ENCODE measurements at regions not wholly inside any gene's neighbourhood (a gene's known extent, or its start where the extent isn't known, plus 50 kb on each side); places are given as distances from the start of the nearest gene placed in this dataset.

DNA sequence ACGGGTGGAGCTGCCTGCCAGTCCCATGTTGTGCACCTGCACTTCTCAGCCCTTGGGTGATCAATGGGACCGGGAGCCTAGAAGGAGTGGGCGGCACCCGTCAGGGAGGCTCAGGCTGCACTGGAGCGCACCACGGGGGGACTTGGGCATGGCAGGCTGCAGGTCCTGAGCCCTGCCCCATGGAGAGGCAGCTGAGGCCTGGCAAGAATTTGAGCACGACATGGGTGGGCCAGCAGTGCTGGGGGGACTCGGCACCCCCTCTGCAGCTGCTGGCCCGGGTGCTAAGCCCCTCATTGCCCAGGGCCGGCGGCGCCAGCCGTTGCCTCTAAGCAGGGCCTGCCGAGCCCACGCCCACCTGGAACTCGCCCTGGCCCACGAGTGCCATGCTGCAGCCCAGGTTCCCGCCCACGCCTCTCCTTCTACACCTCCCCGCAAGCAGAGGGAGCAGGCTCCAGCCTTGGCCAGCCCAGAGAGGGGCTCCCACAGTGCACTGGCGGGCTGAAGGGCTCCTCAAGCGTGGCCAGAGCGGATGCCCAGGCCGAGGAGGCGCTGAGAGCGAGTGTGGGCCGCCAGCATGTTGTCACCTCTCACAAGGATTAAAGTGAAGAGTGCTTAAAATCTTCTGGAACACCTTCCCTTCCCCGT is 372.0 kb downstream of the ETS1 start:
- Histone ChIP-seq H3K9me3 (no peaks in the 10 kb centered on the region), H3K27ac (no peak overlapping the region), H3K27me3 (replicated peaks; ENCODE audit: insufficient read depth) (no peaks in the 10 kb centered on the region), H3K36me3 (no peaks in the 10 kb centered on the region), H3K4me3 (no peak overlapping the region), H3K4me1 (replicated peaks) (no peaks in the 10 kb centered on the region)
- WGBS = 89% methylated on average over 28 of the region's 28 CpGs
- intact Hi-C loops (cut with DNase I) = no loop called here
- no peak for DNase-seq (ENCODE audit: low spot score)
- TF ChIP-seq POLR2A (IDR thresholded peaks at IDR 0.05) (no peak), POLR2AphosphoS5 (IDR thresholded peaks at IDR 0.05) (no peak), CTCF (IDR thresholded peaks at IDR 0.05) (no peak)

DNA sequence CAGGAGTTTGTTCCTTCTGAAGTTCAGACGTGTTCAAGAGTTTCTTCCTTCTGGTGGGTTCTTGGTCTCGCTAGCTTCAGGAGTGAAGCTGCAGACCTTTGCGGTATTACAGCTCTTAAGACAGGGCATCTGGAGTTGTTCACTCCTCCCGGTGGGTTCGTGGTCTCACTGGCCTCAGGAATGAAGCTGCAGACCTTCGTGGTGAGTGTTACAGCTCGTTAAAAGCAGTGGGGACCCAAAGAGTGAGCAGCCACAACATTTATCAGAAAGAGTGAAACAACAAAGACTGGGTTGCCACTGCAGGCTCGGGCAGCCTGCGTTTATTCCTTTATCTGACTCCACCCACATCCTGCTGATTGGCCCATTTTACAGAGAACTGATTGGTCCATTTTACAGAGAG is 373.1 kb downstream of the ETS1 start:
- Histone ChIP-seq H3K36me3 (no peaks in the 10 kb centered on the region), H3K9me3 (no peaks in the 10 kb centered on the region), H3K4me1 (replicated peaks) (no peaks in the 10 kb centered on the region), H3K27ac (no peak overlapping the region), H3K4me3 (no peak overlapping the region), H3K27me3 (replicated peaks; ENCODE audit: insufficient read depth) (no peaks in the 10 kb centered on the region)
- no peak for DNase-seq (ENCODE audit: low spot score)
- WGBS = 85% methylated on average over 9 of the region's 9 CpGs
- TF ChIP-seq CTCF (IDR thresholded peaks at IDR 0.05) (no peak), POLR2A (IDR thresholded peaks at IDR 0.05) (no peak), POLR2AphosphoS5 (IDR thresholded peaks at IDR 0.05) (no peak)
- intact Hi-C loops (cut with DNase I) = no loop called here

DNA sequence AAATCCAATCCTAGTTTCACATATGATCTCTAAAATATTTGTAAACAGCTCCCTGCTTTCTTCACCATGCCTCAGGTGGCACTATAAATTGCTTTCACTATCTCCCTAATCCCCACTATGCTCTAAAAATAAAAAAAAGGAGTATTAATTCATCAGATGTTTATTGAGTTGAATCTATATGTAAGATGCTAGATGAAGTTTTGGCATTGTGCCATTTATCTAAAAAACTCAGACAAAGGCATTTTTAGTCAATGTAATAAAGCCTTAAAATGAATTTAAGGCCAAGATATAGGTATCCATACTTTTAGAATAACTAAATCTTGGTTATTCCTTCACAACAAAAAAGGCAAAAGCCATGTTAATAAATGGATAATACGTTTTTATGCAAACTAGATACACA is 373.9 kb downstream of the ETS1 start:
- Histone ChIP-seq H3K9me3 (no peaks in the 10 kb centered on the region), H3K36me3 (no peaks in the 10 kb centered on the region), H3K4me3 (no peak overlapping the region), H3K27me3 (replicated peaks; ENCODE audit: insufficient read depth) (no peaks in the 10 kb centered on the region), H3K4me1 (replicated peaks) (no peaks in the 10 kb centered on the region), H3K27ac (no peak overlapping the region)
- 86% methylated on average over 1 of the region's 1 CpG for WGBS
- no peak for TF ChIP-seq CTCF (IDR thresholded peaks at IDR 0.05)
- no peak for TF ChIP-seq POLR2AphosphoS5 (IDR thresholded peaks at IDR 0.05)
- no peak for TF ChIP-seq POLR2A (IDR thresholded peaks at IDR 0.05)
- intact Hi-C loops (cut with DNase I) = no loop called here
- DNase-seq (ENCODE audit: low spot score) = no peak

DNA sequence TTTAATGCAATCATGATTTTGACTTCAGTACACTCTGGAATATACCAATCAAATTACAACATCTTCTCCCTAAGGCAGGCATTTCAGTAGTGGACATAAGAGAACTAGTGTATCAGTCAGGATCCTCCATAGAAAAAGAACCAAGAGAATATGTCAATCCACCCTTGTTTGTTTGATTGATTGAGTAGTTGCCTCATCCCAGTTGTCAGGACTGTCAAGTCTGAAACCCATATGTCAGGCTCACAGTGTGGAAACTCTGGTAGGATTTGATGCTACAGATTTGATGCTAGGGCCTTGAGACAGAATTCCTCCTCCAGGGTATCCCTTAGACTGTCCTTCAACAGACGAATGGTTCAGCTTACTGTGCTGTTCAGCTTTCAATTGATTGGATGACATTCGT is 375.0 kb downstream of the ETS1 start:
- TF ChIP-seq CTCF (IDR thresholded peaks at IDR 0.05) (no peak), POLR2A (IDR thresholded peaks at IDR 0.05) (no peak), POLR2AphosphoS5 (IDR thresholded peaks at IDR 0.05) (no peak)
- WGBS = 89% methylated on average over 2 of the region's 2 CpGs

GRCh38 chr11:128210148-128210940 is 377.0 kb downstream of the ETS1 start:
- H3K9me3 ChIP-seq = no peaks in the 10 kb centered on the region
- no peaks in the 10 kb centered on the region for H3K27me3 ChIP-seq (replicated peaks; ENCODE audit: insufficient read depth)
- WGBS = 21% methylated on average over 3 of the region's 3 CpGs
- H3K4me1 ChIP-seq (replicated peaks) = no peaks in the 10 kb centered on the region
- TF ChIP-seq CTCF (IDR thresholded peaks at IDR 0.05) (no peak), POLR2AphosphoS5 (IDR thresholded peaks at IDR 0.05) (peak; percentile 68)
- H3K27ac ChIP-seq = no peak overlapping the region
- DNase-seq (ENCODE audit: low spot score) = peak; percentile 62
- H3K36me3 ChIP-seq = no peaks in the 10 kb centered on the region
- intact Hi-C loops (cut with DNase I) = no loop called here
- no peak overlapping the region for H3K4me3 ChIP-seq

More for the DNA sequence above, 375.0 kb downstream of the ETS1 start:
- no peak for DNase-seq (ENCODE audit: low spot score)
- Histone ChIP-seq H3K9me3 (no peaks in the 10 kb centered on the region), H3K36me3 (no peaks in the 10 kb centered on the region), H3K4me3 (no peak overlapping the region), H3K4me1 (replicated peaks) (no peaks in the 10 kb centered on the region), H3K27me3 (replicated peaks; ENCODE audit: insufficient read depth) (no peaks in the 10 kb centered on the region), H3K27ac (no peak overlapping the region)
- intact Hi-C loops (cut with DNase I) = no loop called here

All from prostate gland (tissue), 2 donors.